ENCODE measurements at regions not wholly inside any gene's neighbourhood (a gene's known extent, or its start where the extent isn't known, plus 50 kb on each side); places are given as distances from the start of the nearest gene placed in this dataset.

DNA sequence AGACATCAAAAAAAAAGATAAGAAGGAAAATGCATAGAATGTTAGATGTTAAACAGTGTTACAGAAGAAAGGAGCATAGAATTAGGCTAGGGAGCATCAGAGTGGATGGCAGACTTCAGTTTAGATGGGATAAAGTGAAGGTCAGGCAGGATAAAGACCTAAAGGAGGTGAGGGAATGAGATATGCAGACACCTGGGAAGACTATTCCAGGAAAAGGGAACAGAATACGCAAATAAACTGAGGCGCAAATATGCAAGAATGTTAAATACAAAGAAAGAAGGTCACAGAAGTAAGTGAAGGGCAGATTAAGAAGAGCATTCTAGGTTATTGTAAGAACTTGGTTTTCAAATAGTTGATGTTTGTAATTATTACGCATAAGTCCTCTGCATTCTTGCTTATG, 116.3 kb upstream of the REG3A start:
- H3K4me2 ChIP-seq (ENCODE audit: control insufficient read depth, extremely low read depth, insufficient read depth, low read depth, low read length) = no peak overlapping the region
- H3K4me3 ChIP-seq (ENCODE audit: control insufficient read depth in 2 of 3, extremely low read depth in 1 of 3, insufficient read depth in 2 of 3, low read depth in 1 of 3, low read length in 3 of 3) = no peak overlapping the region
- no peaks in the 10 kb centered on the region for H3K27me3 ChIP-seq (ENCODE audit: control insufficient read depth, extremely low read depth, insufficient read depth, low read length)
- FAIRE-seq (no peak), DNase-seq (ENCODE audit: low read depth, low spot score) (no peak)
- no peak for TF ChIP-seq CTCF (optimal IDR thresholded peaks at IDR 0.05 in 1 of 3, IDR thresholded peaks at IDR 0.05 in 1 of 3, conservative IDR thresholded peaks at IDR 0.05 in 1 of 3; ENCODE audit: extremely low read depth in 1 of 3, insufficient read depth in 2 of 3, low read length in 3 of 3)
- TF ChIP-seq EZH2 (IDR thresholded peaks at IDR 0.05; ENCODE audit: low read length) = no peak
- no peaks in the 10 kb centered on the region for H3K79me2 ChIP-seq (ENCODE audit: control insufficient read depth, insufficient read depth, low read length)
- no peaks in the 10 kb centered on the region for H3K9me3 ChIP-seq (ENCODE audit: control insufficient read depth, low read depth, low read length)
- dilution Hi-C loops (cut with MboI; ENCODE audit: extremely low pct_ligation_motif_present, low sequenced_read_pairs) = no loop called here
- no peak overlapping the region for H2AFZ ChIP-seq (ENCODE audit: control insufficient read depth, low read length)
- no peaks in the 10 kb centered on the region for H3K4me1 ChIP-seq (ENCODE audit: control insufficient read depth, extremely low read depth, insufficient read depth, low read length)
- no peaks in the 10 kb centered on the region for H4K20me1 ChIP-seq (ENCODE audit: control insufficient read depth, extremely low read depth, insufficient read depth, low read length)
- no peak overlapping the region for H3K9ac ChIP-seq (ENCODE audit: control insufficient read depth, extremely low read depth, insufficient read depth, low read length)
- H3K36me3 ChIP-seq (ENCODE audit: control insufficient read depth in 2 of 2, extremely low read depth in 1 of 2, insufficient read depth in 2 of 2, low read length in 2 of 2) = no peaks in the 10 kb centered on the region
- H3K9me1 ChIP-seq (ENCODE audit: control insufficient read depth, extremely low read depth, insufficient read depth, low read length) = no peaks in the 10 kb centered on the region
- H3K27ac ChIP-seq (ENCODE audit: control insufficient read depth, insufficient read depth, low read length) = no peak overlapping the region

DNA sequence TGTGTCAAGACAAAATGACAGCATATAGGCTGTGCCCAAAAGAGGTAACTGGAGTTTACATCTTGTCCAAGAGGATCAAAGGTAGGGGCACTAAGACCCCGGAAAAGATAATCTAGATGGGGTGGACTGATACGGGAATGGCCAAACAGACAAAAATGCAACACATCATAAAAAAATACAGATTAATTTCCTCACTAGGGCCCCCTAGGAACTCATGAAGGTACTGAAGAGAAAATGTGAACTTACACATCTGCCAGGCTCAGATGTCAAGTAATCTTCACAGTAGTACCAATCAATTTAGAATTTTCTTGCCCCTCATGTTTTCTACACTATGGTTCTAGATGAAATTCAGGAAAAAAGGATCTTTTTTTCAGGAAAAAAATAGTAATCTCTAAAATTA, 115.6 kb upstream of the REG3A start:
- Histone ChIP-seq H3K36me3 (ENCODE audit: control insufficient read depth in 2 of 2, extremely low read depth in 1 of 2, insufficient read depth in 2 of 2, low read length in 2 of 2) (no peaks in the 10 kb centered on the region), H3K9ac (ENCODE audit: control insufficient read depth, extremely low read depth, insufficient read depth, low read length) (no peak overlapping the region), H3K27me3 (ENCODE audit: control insufficient read depth, extremely low read depth, insufficient read depth, low read length) (no peaks in the 10 kb centered on the region), H3K4me1 (ENCODE audit: control insufficient read depth, extremely low read depth, insufficient read depth, low read length) (no peaks in the 10 kb centered on the region), H3K27ac (ENCODE audit: control insufficient read depth, insufficient read depth, low read length) (no peak overlapping the region), H3K9me1 (ENCODE audit: control insufficient read depth, extremely low read depth, insufficient read depth, low read length) (no peaks in the 10 kb centered on the region), H3K79me2 (ENCODE audit: control insufficient read depth, insufficient read depth, low read length) (no peaks in the 10 kb centered on the region), H3K4me3 (ENCODE audit: control insufficient read depth in 2 of 3, extremely low read depth in 1 of 3, insufficient read depth in 2 of 3, low read depth in 1 of 3, low read length in 3 of 3) (no peak overlapping the region), H3K4me2 (ENCODE audit: control insufficient read depth, extremely low read depth, insufficient read depth, low read depth, low read length) (no peak overlapping the region), H2AFZ (ENCODE audit: control insufficient read depth, low read length) (no peak overlapping the region), H4K20me1 (ENCODE audit: control insufficient read depth, extremely low read depth, insufficient read depth, low read length) (no peaks in the 10 kb centered on the region), H3K9me3 (ENCODE audit: control insufficient read depth, low read depth, low read length) (no peaks in the 10 kb centered on the region)
- dilution Hi-C loops (cut with MboI; ENCODE audit: extremely low pct_ligation_motif_present, low sequenced_read_pairs) = no loop called here
- TF ChIP-seq EZH2 (IDR thresholded peaks at IDR 0.05; ENCODE audit: low read length) (no peak), CTCF (optimal IDR thresholded peaks at IDR 0.05 in 1 of 3, IDR thresholded peaks at IDR 0.05 in 1 of 3, conservative IDR thresholded peaks at IDR 0.05 in 1 of 3; ENCODE audit: extremely low read depth in 1 of 3, insufficient read depth in 2 of 3, low read length in 3 of 3) (no peak)
- FAIRE-seq (no peak), DNase-seq (ENCODE audit: low read depth, low spot score) (no peak)

Data from keratinocyte (primary cell).